CD4-positive, alpha-beta memory T cell (primary cell): ENCODE measurements at regions not wholly inside any gene's neighbourhood (a gene's known extent, or its start where the extent isn't known, plus 50 kb on each side); places are given as distances from the start of the nearest gene placed in this dataset.

Experiments used
- CTCF ChIA-PET: fragments of 350-600 bp; sonication (Branson Sonifier 250); formaldehyde crosslinking; loops from one replicate; lab custom pipeline; 2021; ENCODE audit warnings: inconsistent platforms; ENCODE audit not compliant: partially characterized antibody; lab: Charles Lee
- POLR2A ChIA-PET: fragments of 350-600 bp; sonication (Branson Sonifier 250); formaldehyde crosslinking; loops from one replicate; lab custom pipeline; 2021; ENCODE audit not compliant: partially characterized antibody; lab: Charles Lee
- DNase-seq, 5 donors: peaks; one replicate each; pipeline versions ENCODE4 v3.0.0 to v3.0.0-alpha.2; 2020 to 2022; ENCODE audit warnings: mixed read lengths in 1 of 5
- H3K27ac ChIP-seq: one replicate; pipeline ENCODE4 v1.7.0; 2013; ENCODE audit warnings: low read depth, low read length
- H3K27me3 ChIP-seq: 2 replicates; pipeline ENCODE4 v1.7.0; 2013; ENCODE audit warnings: mild to moderate bottlenecking, low read length, moderate library complexity; ENCODE audit not compliant: insufficient read depth
- H3K36me3 ChIP-seq: 2 replicates; pipeline ENCODE4 v1.7.0; 2013; ENCODE audit warnings: mild to moderate bottlenecking, low read length, moderate library complexity; ENCODE audit not compliant: insufficient read depth
- H3K4me1 ChIP-seq: 2 replicates; pipeline ENCODE4 v1.7.0; 2013; ENCODE audit warnings: mild to moderate bottlenecking, low read length, moderate library complexity; ENCODE audit not compliant: insufficient read depth
- H3K4me3 ChIP-seq, 2 donors: one replicate each; pipeline ENCODE4 v1.7.0; 2013; ENCODE audit warnings: low read length in 2 of 2, mild to moderate bottlenecking in 1 of 2
- H3K9me3 ChIP-seq, 2 donors: one replicate each; pipeline ENCODE4 v1.7.0; 2013; ENCODE audit warnings: low read length in 2 of 2, control low read depth in 1 of 2; ENCODE audit not compliant: control insufficient read depth in 1 of 2
- H3K27ac Mint-ChIP-seq, 7 donors: one replicate each; pipeline ENCODE4 v1.8.0; 2020 to 2021; ENCODE audit warnings: mixed read lengths in 7 of 7, mild to moderate bottlenecking in 6 of 7, inconsistent platforms in 3 of 7, moderate library complexity in 3 of 7
- H3K27me3 Mint-ChIP-seq, 2 donors: one replicate each; pipeline ENCODE4 v1.8.0; 2020 to 2021; ENCODE audit warnings: mixed read lengths in 2 of 2
- H3K36me3 Mint-ChIP-seq, 2 donors: one replicate each; pipeline ENCODE4 v1.8.0; 2020 to 2021; ENCODE audit warnings: mixed read lengths in 2 of 2, inconsistent platforms in 1 of 2, mild to moderate bottlenecking in 1 of 2
- H3K4me1 Mint-ChIP-seq, 4 donors: one replicate each; pipeline ENCODE4 v1.8.0; 2020 to 2021; ENCODE audit warnings: mixed read lengths in 4 of 4, mild to moderate bottlenecking in 1 of 4
- H3K4me3 Mint-ChIP-seq, 8 donors: one replicate each; pipeline ENCODE4 v1.8.0; 2020 to 2021; ENCODE audit warnings: mixed read lengths in 8 of 8, mild to moderate bottlenecking in 7 of 8, moderate library complexity in 6 of 8, inconsistent platforms in 3 of 8
- H3K9me3 Mint-ChIP-seq, 8 donors: one replicate each; pipeline ENCODE4 v1.8.0; 2020 to 2021; ENCODE audit warnings: mixed read lengths in 8 of 8, mild to moderate bottlenecking in 5 of 8, inconsistent platforms in 3 of 8, moderate library complexity in 1 of 8
- intact Hi-C: fragments of 100-400 bp; cut with micrococcal nuclease; formaldehyde crosslinking; loops from one replicate; pipeline ENCODE4 v1.15.1; 2023

- Histone ChIP-seq H3K9me3 (no peaks in the 10 kb centered on the region), H3K36me3 (no peaks in the 10 kb centered on the region), H3K4me1 (no peaks in the 10 kb centered on the region), H3K4me3 (no peak overlapping the region), H3K27me3 (no peaks in the 10 kb centered on the region), H3K27ac (no peak overlapping the region)
- no peak overlapping the region for H3K4me3 Mint-ChIP-seq
- H3K9me3 Mint-ChIP-seq, result peaks cover 0 to 12% (median 5%) of the 10 kb centered on the region in 8 donors
- CTCF ChIA-PET, result no interaction called here
- H3K4me1 Mint-ChIP-seq, result no peaks in the 10 kb centered on the region
- POLR2A ChIA-PET, result no interaction called here
- no peak for DNase-seq
- no peaks in the 10 kb centered on the region for H3K36me3 Mint-ChIP-seq
- H3K27ac Mint-ChIP-seq, result no peak overlapping the region
- intact Hi-C loops, result no loop called here
- no peaks in the 10 kb centered on the region for H3K27me3 Mint-ChIP-seq
Observed at GRCh38 chr6:51265426-51265825, 446.8 kb downstream of the TFAP2B start.

GRCh38 chr6:51266604-51267003 lies 447.9 kb downstream of the TFAP2B start:
- intact Hi-C loops, result no loop called here
- no peaks in the 10 kb centered on the region for H3K27me3 Mint-ChIP-seq
- DNase-seq, result no peak

GRCh38 chr6:51268666-51269065 lies 450.0 kb downstream of the TFAP2B start:
- CTCF ChIA-PET, result no interaction called here
- intact Hi-C loops, result no loop called here
- peaks cover 0 to 17% (median 6%) of the 10 kb centered on the region in 8 donors for H3K9me3 Mint-ChIP-seq

More at GRCh38 chr6:51266604-51267003, 447.9 kb downstream of the TFAP2B start:
- Mint-ChIP-seq H3K27ac (no peak overlapping the region), H3K4me1 (no peaks in the 10 kb centered on the region), H3K9me3 (peaks cover 0 to 14% (median 5%) of the 10 kb centered on the region in 8 donors), H3K36me3 (no peaks in the 10 kb centered on the region), H3K4me3 (no peak overlapping the region)
- H3K9me3 ChIP-seq, result no peaks in the 10 kb centered on the region
- no peaks in the 10 kb centered on the region for H3K36me3 ChIP-seq
- ChIA-PET CTCF (no interaction called here), POLR2A (no interaction called here)
- no peak overlapping the region for H3K4me3 ChIP-seq
- no peak overlapping the region for H3K27ac ChIP-seq
- no peaks in the 10 kb centered on the region for H3K4me1 ChIP-seq
- H3K27me3 ChIP-seq, result no peaks in the 10 kb centered on the region

GRCh38 chr6:51269876-51270275 lies 451.2 kb downstream of the TFAP2B start:
- intact Hi-C loops, result no loop called here
- Mint-ChIP-seq H3K36me3 (no peaks in the 10 kb centered on the region), H3K9me3 (peaks cover 0 to 17% (median 4%) of the 10 kb centered on the region in 8 donors), H3K4me3 (no peak overlapping the region), H3K27me3 (no peaks in the 10 kb centered on the region), H3K4me1 (no peaks in the 10 kb centered on the region), H3K27ac (no peak overlapping the region)
- Histone ChIP-seq H3K27me3 (no peaks in the 10 kb centered on the region), H3K9me3 (no peaks in the 10 kb centered on the region), H3K27ac (no peak overlapping the region), H3K36me3 (no peaks in the 10 kb centered on the region), H3K4me1 (no peaks in the 10 kb centered on the region), H3K4me3 (no peak overlapping the region)
- no peak for DNase-seq
- ChIA-PET CTCF (no interaction called here), POLR2A (no interaction called here)

More at GRCh38 chr6:51268666-51269065, 450.0 kb downstream of the TFAP2B start:
- Histone ChIP-seq H3K27me3 (no peaks in the 10 kb centered on the region), H3K4me1 (no peaks in the 10 kb centered on the region), H3K27ac (no peak overlapping the region), H3K9me3 (no peaks in the 10 kb centered on the region), H3K4me3 (no peak overlapping the region), H3K36me3 (no peaks in the 10 kb centered on the region)
- no peaks in the 10 kb centered on the region for H3K27me3 Mint-ChIP-seq
- peak overlapping the region in 1 of 7 donors; percentile 49 for H3K27ac Mint-ChIP-seq
- no peaks in the 10 kb centered on the region for H3K4me1 Mint-ChIP-seq
- no peaks in the 10 kb centered on the region for H3K36me3 Mint-ChIP-seq
- DNase-seq, result no peak
- POLR2A ChIA-PET, result no interaction called here
- no peak overlapping the region for H3K4me3 Mint-ChIP-seq

- Mint-ChIP-seq H3K4me1 (no peaks in the 10 kb centered on the region), H3K9me3 (peaks cover 0 to 17% (median 4%) of the 10 kb centered on the region in 8 donors), H3K4me3 (no peak overlapping the region), H3K27ac (no peak overlapping the region), H3K27me3 (no peaks in the 10 kb centered on the region), H3K36me3 (no peaks in the 10 kb centered on the region)
- Histone ChIP-seq H3K27ac (no peak overlapping the region), H3K36me3 (no peaks in the 10 kb centered on the region), H3K9me3 (no peaks in the 10 kb centered on the region), H3K27me3 (no peaks in the 10 kb centered on the region), H3K4me1 (no peaks in the 10 kb centered on the region), H3K4me3 (no peak overlapping the region)
- DNase-seq, result no peak
- intact Hi-C loops, result no loop called here
- CTCF ChIA-PET, result no interaction called here
- POLR2A ChIA-PET, result no interaction called here
Observed at GRCh38 chr6:51271615-51272014, 452.9 kb downstream of the TFAP2B start.

- no peaks in the 10 kb centered on the region for H3K4me1 Mint-ChIP-seq
- H3K27ac Mint-ChIP-seq, result no peak overlapping the region
- no peak overlapping the region for H3K4me3 Mint-ChIP-seq
- POLR2A ChIA-PET, result no interaction called here
- DNase-seq, result no peak
- no peaks in the 10 kb centered on the region for H3K27me3 Mint-ChIP-seq
- Histone ChIP-seq H3K27ac (no peak overlapping the region), H3K27me3 (no peaks in the 10 kb centered on the region), H3K4me1 (no peaks in the 10 kb centered on the region), H3K36me3 (no peaks in the 10 kb centered on the region), H3K4me3 (no peak overlapping the region), H3K9me3 (no peaks in the 10 kb centered on the region)
- H3K9me3 Mint-ChIP-seq, result peaks cover 0 to 12% (median 4%) of the 10 kb centered on the region in 8 donors
- CTCF ChIA-PET, result no interaction called here
- intact Hi-C loops, result no loop called here
- no peaks in the 10 kb centered on the region for H3K36me3 Mint-ChIP-seq
Observed at GRCh38 chr6:51273228-51273961, 454.7 kb downstream of the TFAP2B start.

GRCh38 chr6:51277474-51277873 lies 458.8 kb downstream of the TFAP2B start:
- H3K4me1 Mint-ChIP-seq, result no peaks in the 10 kb centered on the region
- DNase-seq, result no peak
- Histone ChIP-seq H3K4me1 (no peaks in the 10 kb centered on the region), H3K27ac (no peak overlapping the region), H3K4me3 (no peak overlapping the region), H3K27me3 (no peaks in the 10 kb centered on the region), H3K36me3 (no peaks in the 10 kb centered on the region), H3K9me3 (no peaks in the 10 kb centered on the region)
- H3K4me3 Mint-ChIP-seq, result no peak overlapping the region
- no peaks in the 10 kb centered on the region for H3K36me3 Mint-ChIP-seq
- peaks cover 0 to 14% (median 6%) of the 10 kb centered on the region in 8 donors for H3K9me3 Mint-ChIP-seq
- intact Hi-C loops, result no loop called here
- ChIA-PET CTCF (no interaction called here), POLR2A (no interaction called here)
- H3K27me3 Mint-ChIP-seq, result no peaks in the 10 kb centered on the region
- H3K27ac Mint-ChIP-seq, result no peak overlapping the region
